Astrocyte of the cerebellum (primary cell): ENCODE measurements at regions not wholly inside any gene's neighbourhood (a gene's known extent, or its start where the extent isn't known, plus 50 kb on each side); places are given as distances from the start of the nearest gene placed in this dataset.
"Not testable (repeated sequence)": the region's sequence is repeated elsewhere in the genome, so short reads cannot be mapped to it uniquely, and the experiment has no call there.

ENCODE experiments used
- DNase-seq: peaks from one replicate; pipeline ENCODE4 v3.0.0-alpha.2; 2011; ENCODE audit warnings: low read depth
- H3K4me3 ChIP-seq: 2 replicates; pipeline ENCODE4 v1.5.1; 2011; ENCODE audit warnings: mild to moderate bottlenecking, low read depth, low read length, moderate library complexity
- in situ Hi-C: cut with HindIII; loops from 2 replicates; pipeline ENCODE4 v1.10.0; 2017; ENCODE audit warnings: low sequenced_read_pairs
- TF ChIP-seq, protein P1 (sequence below): IDR thresholded peaks from 2 replicates; pipeline ENCODE4 v1.5.1; 2012; ENCODE audit warnings: low read length, low read depth, moderate library complexity, mild to moderate bottlenecking; ENCODE audit errors: missing control alignments

GRCh38 chr12:63508543-63508942, 159.8 kb downstream of the DPY19L2 start:
- no peak overlapping the region for H3K4me3 ChIP-seq
- DNase-seq = no peak
- TF ChIP-seq, protein P1, sequence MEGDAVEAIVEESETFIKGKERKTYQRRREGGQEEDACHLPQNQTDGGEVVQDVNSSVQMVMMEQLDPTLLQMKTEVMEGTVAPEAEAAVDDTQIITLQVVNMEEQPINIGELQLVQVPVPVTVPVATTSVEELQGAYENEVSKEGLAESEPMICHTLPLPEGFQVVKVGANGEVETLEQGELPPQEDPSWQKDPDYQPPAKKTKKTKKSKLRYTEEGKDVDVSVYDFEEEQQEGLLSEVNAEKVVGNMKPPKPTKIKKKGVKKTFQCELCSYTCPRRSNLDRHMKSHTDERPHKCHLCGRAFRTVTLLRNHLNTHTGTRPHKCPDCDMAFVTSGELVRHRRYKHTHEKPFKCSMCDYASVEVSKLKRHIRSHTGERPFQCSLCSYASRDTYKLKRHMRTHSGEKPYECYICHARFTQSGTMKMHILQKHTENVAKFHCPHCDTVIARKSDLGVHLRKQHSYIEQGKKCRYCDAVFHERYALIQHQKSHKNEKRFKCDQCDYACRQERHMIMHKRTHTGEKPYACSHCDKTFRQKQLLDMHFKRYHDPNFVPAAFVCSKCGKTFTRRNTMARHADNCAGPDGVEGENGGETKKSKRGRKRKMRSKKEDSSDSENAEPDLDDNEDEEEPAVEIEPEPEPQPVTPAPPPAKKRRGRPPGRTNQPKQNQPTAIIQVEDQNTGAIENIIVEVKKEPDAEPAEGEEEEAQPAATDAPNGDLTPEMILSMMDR = no peak
- in situ Hi-C loops = no loop called here

DNA sequence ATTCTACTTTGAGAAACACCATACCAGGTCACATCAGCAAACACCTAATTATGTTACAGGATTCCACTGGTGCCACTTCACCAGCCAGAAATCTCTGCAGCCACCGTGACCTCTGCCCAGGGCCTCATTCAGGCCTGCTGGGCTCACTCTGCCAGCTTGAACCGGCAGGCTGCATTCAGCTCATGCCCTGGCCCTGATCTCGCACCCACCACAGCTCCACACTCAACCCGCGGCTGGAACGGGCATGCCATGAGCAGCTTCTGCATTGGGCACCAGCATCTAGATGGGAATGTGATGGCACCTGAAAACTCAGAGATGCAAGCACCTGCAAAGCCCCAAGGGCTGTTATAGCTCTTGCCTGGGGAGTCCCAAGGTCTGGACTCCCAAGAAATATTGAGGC, 168.7 kb downstream of the DPY19L2 start:
- TF ChIP-seq, protein P1 = no peak
- in situ Hi-C loops = no loop called here
- H3K4me3 ChIP-seq = no peak overlapping the region
- DNase-seq = no peak

DNA sequence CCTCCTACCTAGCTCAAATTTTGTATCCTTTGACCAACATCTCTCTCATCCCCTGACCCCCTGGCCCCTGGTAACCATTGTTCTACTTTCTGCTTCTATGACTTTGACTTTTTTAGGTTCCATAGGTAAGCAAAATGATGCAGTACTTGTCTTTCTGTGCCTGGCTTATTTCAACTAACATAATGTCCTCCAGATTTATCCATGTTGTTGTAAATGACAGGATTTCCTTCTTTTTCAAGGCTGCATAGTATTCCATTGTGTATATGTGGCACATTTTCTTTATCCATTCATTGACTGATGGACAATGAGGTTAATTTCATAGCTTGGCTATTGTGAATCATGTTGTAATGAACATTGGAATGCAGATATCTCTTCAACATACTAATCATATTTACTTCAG, 170.1 kb downstream of the DPY19L2 start:
- in situ Hi-C loops = no loop called here
- DNase-seq = no peak
- TF ChIP-seq, protein P1 = no peak
- H3K4me3 ChIP-seq = no peak overlapping the region

DNA sequence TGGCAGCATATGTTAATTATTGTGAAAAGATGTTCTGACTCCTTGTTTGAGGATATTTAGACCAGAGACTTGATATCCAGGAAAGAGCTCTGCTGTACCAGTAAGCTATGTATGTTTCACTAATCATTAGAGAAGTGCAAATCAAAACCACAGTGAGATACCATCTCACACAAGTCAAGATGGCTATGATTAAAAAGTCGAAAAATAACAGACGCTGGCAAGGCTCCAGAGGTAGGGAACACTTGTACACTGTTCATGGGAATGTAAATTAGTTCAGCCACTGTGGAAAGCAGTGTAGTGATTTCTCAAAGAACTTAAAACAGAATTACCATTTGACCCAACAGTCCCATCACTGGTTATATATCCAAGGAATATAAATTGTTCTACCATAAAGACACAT, 171.6 kb downstream of the DPY19L2 start:
- in situ Hi-C loops = no loop called here
- no peak overlapping the region for H3K4me3 ChIP-seq
- no peak for DNase-seq
- TF ChIP-seq, protein P1 = no peak

GRCh38 chr12:63495974-63496373, 172.3 kb downstream of the DPY19L2 start:
- in situ Hi-C loops = no loop called here
- TF ChIP-seq, protein P1 = no peak
- no peak for DNase-seq
- H3K4me3 ChIP-seq = no peak overlapping the region

- H3K4me3 ChIP-seq, DNase-seq, in situ Hi-C loops: not testable (repeated sequence)
Measured at GRCh38 chr12:63493357-63493756, 174.9 kb downstream of the DPY19L2 start.

DNA sequence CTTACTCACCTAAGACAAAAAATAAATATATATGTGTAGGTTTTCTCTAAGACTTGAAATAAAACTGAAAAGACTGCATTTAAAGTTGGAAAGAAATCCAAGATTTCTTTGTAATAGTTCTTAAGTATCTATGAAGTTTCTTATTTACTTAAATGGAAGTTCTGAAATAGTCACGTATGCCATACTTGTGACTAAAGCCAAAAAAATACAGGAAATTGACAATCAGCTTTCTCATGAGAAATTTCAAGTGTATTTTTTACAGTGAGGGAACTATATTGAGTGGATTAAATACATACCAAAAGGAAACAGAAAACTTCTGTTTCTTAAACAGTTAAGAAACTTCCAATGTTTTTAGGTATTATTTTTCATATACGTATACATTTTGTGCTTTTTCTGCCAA, 188.1 kb downstream of the DPY19L2 start:
- in situ Hi-C loops = no loop called here
- TF ChIP-seq, protein P1 = no peak
- DNase-seq = no peak
- H3K4me3 ChIP-seq = no peak overlapping the region
